ENCODE measurements at regions not wholly inside any gene's neighbourhood (a gene's known extent, or its start where the extent isn't known, plus 50 kb on each side); places are given as distances from the start of the nearest gene placed in this dataset.
A peak's percentile ranks its signal among the peaks of the same experiment; 100 is the strongest.

GRCh38 chr6:147001621-147002020, 202.6 kb upstream of the STXBP5 start:
- H3K4me3 ChIP-seq (ENCODE audit: low read depth, low read length), result no peak overlapping the region
- no peak for DNase-seq (ENCODE audit: low read depth)
- TF ChIP-seq MYC (IDR thresholded peaks at IDR 0.05; ENCODE audit: low read depth, low read length) (no peak), POLR2A (IDR thresholded peaks at IDR 0.05; ENCODE audit: extremely low read depth, insufficient read length) (no peak)
- TF ChIP-seq, protein P1, sequence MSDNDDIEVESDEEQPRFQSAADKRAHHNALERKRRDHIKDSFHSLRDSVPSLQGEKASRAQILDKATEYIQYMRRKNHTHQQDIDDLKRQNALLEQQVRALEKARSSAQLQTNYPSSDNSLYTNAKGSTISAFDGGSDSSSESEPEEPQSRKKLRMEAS (IDR thresholded peaks at IDR 0.05; ENCODE audit: low read depth, low read length), result no peak
- TF ChIP-seq, protein P2, sequence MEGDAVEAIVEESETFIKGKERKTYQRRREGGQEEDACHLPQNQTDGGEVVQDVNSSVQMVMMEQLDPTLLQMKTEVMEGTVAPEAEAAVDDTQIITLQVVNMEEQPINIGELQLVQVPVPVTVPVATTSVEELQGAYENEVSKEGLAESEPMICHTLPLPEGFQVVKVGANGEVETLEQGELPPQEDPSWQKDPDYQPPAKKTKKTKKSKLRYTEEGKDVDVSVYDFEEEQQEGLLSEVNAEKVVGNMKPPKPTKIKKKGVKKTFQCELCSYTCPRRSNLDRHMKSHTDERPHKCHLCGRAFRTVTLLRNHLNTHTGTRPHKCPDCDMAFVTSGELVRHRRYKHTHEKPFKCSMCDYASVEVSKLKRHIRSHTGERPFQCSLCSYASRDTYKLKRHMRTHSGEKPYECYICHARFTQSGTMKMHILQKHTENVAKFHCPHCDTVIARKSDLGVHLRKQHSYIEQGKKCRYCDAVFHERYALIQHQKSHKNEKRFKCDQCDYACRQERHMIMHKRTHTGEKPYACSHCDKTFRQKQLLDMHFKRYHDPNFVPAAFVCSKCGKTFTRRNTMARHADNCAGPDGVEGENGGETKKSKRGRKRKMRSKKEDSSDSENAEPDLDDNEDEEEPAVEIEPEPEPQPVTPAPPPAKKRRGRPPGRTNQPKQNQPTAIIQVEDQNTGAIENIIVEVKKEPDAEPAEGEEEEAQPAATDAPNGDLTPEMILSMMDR (IDR thresholded peaks at IDR 0.05; ENCODE audit: low read depth, low read length), result no peak

DNA sequence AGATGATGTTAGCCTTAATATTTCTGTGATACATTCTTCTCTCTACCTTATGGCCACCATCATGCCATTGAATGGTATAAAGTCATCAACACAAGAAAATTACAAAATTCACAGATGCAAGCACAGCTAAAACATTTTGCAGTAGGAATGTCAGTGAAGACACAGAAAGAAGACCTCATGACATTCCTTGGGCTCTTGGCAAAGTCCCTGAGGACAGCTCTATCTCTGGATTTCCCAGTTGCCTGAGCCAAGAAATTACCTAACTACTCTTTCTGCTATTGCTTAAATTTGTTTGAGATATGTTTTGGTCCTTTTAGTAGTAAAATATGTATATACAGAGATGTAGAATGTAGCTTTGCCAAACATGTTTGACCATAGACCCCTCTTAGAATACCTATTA, 201.0 kb upstream of the STXBP5 start:
- H3K4me3 ChIP-seq (ENCODE audit: low read depth, low read length), result no peak overlapping the region
- DNase-seq (ENCODE audit: low read depth), result no peak
- TF ChIP-seq, protein P2 (IDR thresholded peaks at IDR 0.05; ENCODE audit: low read depth, low read length), result no peak
- TF ChIP-seq, protein P1 (IDR thresholded peaks at IDR 0.05; ENCODE audit: low read depth, low read length), result no peak
- TF ChIP-seq MYC (IDR thresholded peaks at IDR 0.05; ENCODE audit: low read depth, low read length) (no peak), POLR2A (IDR thresholded peaks at IDR 0.05; ENCODE audit: extremely low read depth, insufficient read length) (no peak)

DNA sequence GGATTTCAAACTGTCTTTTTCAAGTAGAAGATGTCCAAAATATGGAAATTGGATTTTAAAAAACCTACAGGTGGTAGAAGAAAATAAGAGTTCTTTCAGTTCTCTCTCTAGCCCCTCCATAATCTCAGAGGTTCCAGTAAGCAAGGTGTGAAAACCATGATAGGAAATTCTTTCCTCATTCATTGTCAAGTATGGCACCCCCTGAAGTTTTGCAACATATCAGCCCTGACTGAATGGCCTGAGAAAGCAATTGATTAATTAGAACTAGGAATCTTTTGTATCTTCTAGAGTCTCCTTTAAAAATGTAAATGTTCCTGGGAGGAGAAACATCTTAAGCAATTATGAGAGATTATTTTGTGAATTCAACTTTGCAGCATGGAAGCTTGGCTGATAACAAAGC, 198.7 kb upstream of the STXBP5 start:
- TF ChIP-seq, protein P1 (IDR thresholded peaks at IDR 0.05; ENCODE audit: low read depth, low read length), result no peak
- TF ChIP-seq, protein P2 (IDR thresholded peaks at IDR 0.05; ENCODE audit: low read depth, low read length), result peak; percentile 29
- H3K4me3 ChIP-seq (ENCODE audit: low read depth, low read length), result no peak overlapping the region
- DNase-seq (ENCODE audit: low read depth), result peak; percentile 14

GRCh38 chr6:147007441-147007840, 196.8 kb upstream of the STXBP5 start:
- DNase-seq (ENCODE audit: low read depth), result no peak
- TF ChIP-seq, protein P2 (IDR thresholded peaks at IDR 0.05; ENCODE audit: low read depth, low read length), result no peak
- TF ChIP-seq MYC (IDR thresholded peaks at IDR 0.05; ENCODE audit: low read depth, low read length) (no peak), POLR2A (IDR thresholded peaks at IDR 0.05; ENCODE audit: extremely low read depth, insufficient read length) (no peak)
- TF ChIP-seq, protein P1 (IDR thresholded peaks at IDR 0.05; ENCODE audit: low read depth, low read length), result no peak

DNA sequence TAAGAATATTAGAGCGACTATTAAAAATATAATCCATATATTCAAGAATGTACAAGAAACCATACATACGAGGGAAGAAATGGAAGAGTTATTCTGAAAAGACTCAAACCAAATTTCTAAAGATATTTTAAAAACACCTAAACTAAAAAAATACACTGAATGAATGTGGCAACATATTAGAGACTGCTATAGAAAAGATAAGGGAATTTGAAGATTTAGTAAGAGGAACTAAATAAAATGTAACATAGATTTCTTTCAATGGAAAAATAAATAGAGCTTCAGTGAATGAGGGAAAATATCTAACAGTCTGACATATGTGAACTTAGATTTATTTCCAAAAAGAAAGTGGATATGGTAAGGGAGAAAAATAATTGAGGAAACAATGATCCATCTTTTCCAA, 194.9 kb upstream of the STXBP5 start:
- DNase-seq (ENCODE audit: low read depth), result no peak
- no peak overlapping the region for H3K4me3 ChIP-seq (ENCODE audit: low read depth, low read length)
- TF ChIP-seq MYC (IDR thresholded peaks at IDR 0.05; ENCODE audit: low read depth, low read length) (no peak), POLR2A (IDR thresholded peaks at IDR 0.05; ENCODE audit: extremely low read depth, insufficient read length) (no peak)
- TF ChIP-seq, protein P2 (IDR thresholded peaks at IDR 0.05; ENCODE audit: low read depth, low read length), result no peak
- TF ChIP-seq, protein P1 (IDR thresholded peaks at IDR 0.05; ENCODE audit: low read depth, low read length), result no peak

More at GRCh38 chr6:147007441-147007840, 196.8 kb upstream of the STXBP5 start:
- H3K4me3 ChIP-seq (ENCODE audit: low read depth, low read length), result no peak overlapping the region

DNA sequence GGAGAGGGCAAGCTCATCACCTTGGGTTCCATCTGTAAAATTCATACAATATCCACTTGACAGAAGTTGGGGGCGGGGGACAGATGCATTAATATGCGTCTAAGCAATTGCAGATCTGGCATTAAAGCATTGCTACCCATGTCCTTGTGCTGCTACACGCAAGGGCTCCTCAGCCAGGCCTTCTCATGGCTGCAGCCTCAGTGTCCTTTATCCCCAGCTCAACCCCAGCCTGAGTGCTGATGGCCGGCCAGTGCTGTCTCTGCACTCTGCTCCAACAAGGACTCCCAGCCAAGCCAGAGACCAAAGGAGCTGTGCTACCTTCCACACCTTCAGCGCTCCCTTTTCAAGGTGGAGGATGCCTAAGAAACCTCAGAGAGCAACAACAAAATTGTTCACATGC, 188.5 kb upstream of the STXBP5 start:
- no peak for DNase-seq (ENCODE audit: low read depth)
- TF ChIP-seq MYC (IDR thresholded peaks at IDR 0.05; ENCODE audit: low read depth, low read length) (no peak), POLR2A (IDR thresholded peaks at IDR 0.05; ENCODE audit: extremely low read depth, insufficient read length) (no peak)
- TF ChIP-seq, protein P2 (IDR thresholded peaks at IDR 0.05; ENCODE audit: low read depth, low read length), result no peak
- TF ChIP-seq, protein P1 (IDR thresholded peaks at IDR 0.05; ENCODE audit: low read depth, low read length), result no peak

More for the DNA sequence above, 188.5 kb upstream of the STXBP5 start:
- H3K4me3 ChIP-seq (ENCODE audit: low read depth, low read length), result no peak overlapping the region
